Neural cell (in vitro differentiated cells): ENCODE measurements at regions not wholly inside any gene's neighbourhood (a gene's known extent, or its start where the extent isn't known, plus 50 kb on each side); places are given as distances from the start of the nearest gene placed in this dataset.

Experiments
- H2AFZ ChIP-seq: fragments of 200-600, 300-800 bp; sonication (generic), shearing (Covaris generic); 2 replicates; pipeline ENCODE4 v1.6.0; 2014; ENCODE audit warnings: low read depth, mild to moderate bottlenecking, antibody characterized with exemption, low read length, moderate library complexity
- H3F3A ChIP-seq: fragments of 200-600 bp; shearing (Covaris generic); 2 replicates; pipeline ENCODE4 v1.6.1; 2016; ENCODE audit warnings: mild to moderate bottlenecking, moderate library complexity, mixed read lengths, antibody characterized with exemption, low read length; ENCODE audit not compliant: insufficient read depth, poor library complexity, severe bottlenecking
- H3K27ac ChIP-seq: fragments of 200-600, 300-800 bp; sonication (generic), shearing (Covaris generic); 2 replicates; pipeline ENCODE4 v1.5.1; 2014; ENCODE audit warnings: mild to moderate bottlenecking, low read length, moderate library complexity
- H3K27me3 ChIP-seq: fragments of 300-800, 200-600 bp; sonication (generic), shearing (Covaris generic); 2 replicates; pipeline ENCODE4 v1.6.0; 2014; ENCODE audit warnings: mild to moderate bottlenecking, low read depth, low read length, moderate library complexity; ENCODE audit not compliant: insufficient read depth
- H3K36me3 ChIP-seq: fragments of 300-800, 200-600 bp; sonication (generic), shearing (Covaris generic); 2 replicates; pipeline ENCODE4 v1.5.1; 2014; ENCODE audit warnings: mild to moderate bottlenecking, antibody characterized with exemption, low read length, moderate library complexity; ENCODE audit not compliant: insufficient read depth
- H3K4me2 ChIP-seq: fragments of 300-800, 200-600 bp; sonication (generic), shearing (Covaris generic); 2 replicates; pipeline ENCODE4 v1.6.0; 2014; ENCODE audit warnings: mild to moderate bottlenecking, low read length
- H3K4me3 ChIP-seq: fragments of 300-800, 200-600 bp; sonication (generic), shearing (Covaris generic); 2 replicates; pipeline ENCODE4 v1.5.1; 2014; ENCODE audit warnings: mild to moderate bottlenecking, low read length, moderate library complexity
- H3K79me2 ChIP-seq: fragments of 200-600 bp; shearing (Covaris generic); replicated peaks from 2 replicates; pipeline ENCODE4 v1.6.0; 2014; ENCODE audit warnings: mild to moderate bottlenecking, low read length, moderate library complexity; ENCODE audit not compliant: insufficient read depth
- H3K9ac ChIP-seq: fragments of 300-800, 200-600 bp; sonication (generic), shearing (Covaris generic); 2 replicates; pipeline ENCODE4 v1.6.1; 2016; ENCODE audit warnings: mild to moderate bottlenecking, low read length, mixed read lengths
- H3K9me2 ChIP-seq: fragments of 200-600 bp; shearing (Covaris generic); 2 replicates; pipeline ENCODE4 v1.6.1; 2016; ENCODE audit warnings: mild to moderate bottlenecking, low read length, mixed read lengths; ENCODE audit not compliant: insufficient read depth
- H3K9me3 ChIP-seq: fragments of 200-600, 300-800 bp; sonication (generic), shearing (Covaris generic); 2 replicates; pipeline ENCODE4 v1.6.1; 2016; ENCODE audit warnings: mild to moderate bottlenecking, mixed run types, low read length, moderate library complexity, mixed read lengths
- H4K20me1 ChIP-seq: fragments of 200-600 bp; shearing (Covaris generic); 2 replicates; pipeline ENCODE4 v1.6.1; 2016; ENCODE audit warnings: mild to moderate bottlenecking, mixed run types; ENCODE audit not compliant: insufficient read depth
- EP300 ChIP-seq: fragments of 450-650 bp; conservative IDR thresholded peaks from 2 replicates; pipeline ENCODE4 v1.6.1; 2014; ENCODE audit warnings: antibody characterized with exemption, mild to moderate bottlenecking, moderate library complexity; ENCODE audit not compliant: poor library complexity, severe bottlenecking
- EZH2 ChIP-seq: fragments of 200-600, 300-800 bp; shearing (Covaris generic), sonication (generic); IDR thresholded peaks from 2 replicates; pipeline ENCODE4 v1.6.1; 2014; ENCODE audit warnings: antibody characterized with exemption, low read length, borderline replicate concordance, mild to moderate bottlenecking; ENCODE audit not compliant: insufficient read depth, poor library complexity, severe bottlenecking
- MXI1 ChIP-seq: fragments of 450-650 bp; conservative IDR thresholded peaks from 2 replicates; pipeline ENCODE4 v1.6.1; 2014; ENCODE audit warnings: antibody characterized with exemption, mild to moderate bottlenecking; ENCODE audit not compliant: poor library complexity, severe bottlenecking
- POLR2AphosphoS5 ChIP-seq: IDR thresholded peaks from 2 replicates; pipeline ENCODE4 v1.6.1; 2012
- RAD21 ChIP-seq: fragments of 450-650 bp; conservative IDR thresholded peaks from 2 replicates; pipeline ENCODE4 v1.6.1; 2014; ENCODE audit warnings: antibody characterized with exemption, mild to moderate bottlenecking, moderate library complexity
- SMC3 ChIP-seq: fragments of 450-650 bp; conservative IDR thresholded peaks from 2 replicates; pipeline ENCODE4 v1.6.1; 2014; ENCODE audit warnings: antibody characterized with exemption, mild to moderate bottlenecking, moderate library complexity; ENCODE audit not compliant: poor library complexity
- TAF1 ChIP-seq: IDR thresholded peaks from 2 replicates; pipeline ENCODE4 v1.6.1; 2012; ENCODE audit warnings: low read depth
- TF ChIP-seq, protein P1 (sequence below): IDR thresholded peaks from 2 replicates; pipeline ENCODE4 v1.6.1; 2012; ENCODE audit warnings: borderline replicate concordance
- TF ChIP-seq, protein P2 (sequence below): fragments of 450-650 bp; IDR thresholded peaks from 2 replicates; pipeline ENCODE4 v1.5.1; 2014; ENCODE audit warnings: antibody characterized with exemption, mild to moderate bottlenecking, moderate library complexity; ENCODE audit not compliant: poor library complexity, severe bottlenecking

DNA sequence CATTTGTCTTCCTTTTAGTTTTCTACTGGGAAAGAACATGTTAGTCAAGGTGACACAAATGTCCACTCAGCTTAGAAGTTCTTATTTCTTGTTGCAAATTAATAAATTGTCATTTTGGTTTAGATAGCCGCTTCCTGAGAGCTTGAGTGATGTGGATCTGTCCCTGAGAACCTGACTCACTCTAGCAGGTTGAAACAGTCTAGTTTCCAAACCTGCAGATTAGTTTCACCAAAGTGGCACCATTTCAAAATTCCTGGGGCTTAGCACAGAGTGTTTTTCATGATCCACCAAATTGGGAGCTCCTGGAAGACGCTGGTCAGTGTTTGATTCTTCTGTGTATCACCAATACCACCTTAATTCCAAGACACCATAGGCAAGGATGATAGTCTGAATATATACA is 119.4 kb upstream of the TSC22D1 start:
- Histone ChIP-seq H3K9me2 (no peaks in the 10 kb centered on the region), H3K79me2 (no peaks in the 10 kb centered on the region), H2AFZ (no peak overlapping the region), H4K20me1 (no peaks in the 10 kb centered on the region), H3K27ac (no peak overlapping the region), H3K4me3 (no peak overlapping the region), H3K36me3 (no peaks in the 10 kb centered on the region), H3K9ac (no peak overlapping the region), H3K9me3 (no peaks in the 10 kb centered on the region), H3K4me2 (no peak overlapping the region), H3K27me3 (no peaks in the 10 kb centered on the region), H3F3A (no peaks in the 10 kb centered on the region)
- TF ChIP-seq RAD21 = no peak
- TF ChIP-seq POLR2AphosphoS5 = no peak
- TF ChIP-seq MXI1 = no peak
- TF ChIP-seq, protein P1, sequence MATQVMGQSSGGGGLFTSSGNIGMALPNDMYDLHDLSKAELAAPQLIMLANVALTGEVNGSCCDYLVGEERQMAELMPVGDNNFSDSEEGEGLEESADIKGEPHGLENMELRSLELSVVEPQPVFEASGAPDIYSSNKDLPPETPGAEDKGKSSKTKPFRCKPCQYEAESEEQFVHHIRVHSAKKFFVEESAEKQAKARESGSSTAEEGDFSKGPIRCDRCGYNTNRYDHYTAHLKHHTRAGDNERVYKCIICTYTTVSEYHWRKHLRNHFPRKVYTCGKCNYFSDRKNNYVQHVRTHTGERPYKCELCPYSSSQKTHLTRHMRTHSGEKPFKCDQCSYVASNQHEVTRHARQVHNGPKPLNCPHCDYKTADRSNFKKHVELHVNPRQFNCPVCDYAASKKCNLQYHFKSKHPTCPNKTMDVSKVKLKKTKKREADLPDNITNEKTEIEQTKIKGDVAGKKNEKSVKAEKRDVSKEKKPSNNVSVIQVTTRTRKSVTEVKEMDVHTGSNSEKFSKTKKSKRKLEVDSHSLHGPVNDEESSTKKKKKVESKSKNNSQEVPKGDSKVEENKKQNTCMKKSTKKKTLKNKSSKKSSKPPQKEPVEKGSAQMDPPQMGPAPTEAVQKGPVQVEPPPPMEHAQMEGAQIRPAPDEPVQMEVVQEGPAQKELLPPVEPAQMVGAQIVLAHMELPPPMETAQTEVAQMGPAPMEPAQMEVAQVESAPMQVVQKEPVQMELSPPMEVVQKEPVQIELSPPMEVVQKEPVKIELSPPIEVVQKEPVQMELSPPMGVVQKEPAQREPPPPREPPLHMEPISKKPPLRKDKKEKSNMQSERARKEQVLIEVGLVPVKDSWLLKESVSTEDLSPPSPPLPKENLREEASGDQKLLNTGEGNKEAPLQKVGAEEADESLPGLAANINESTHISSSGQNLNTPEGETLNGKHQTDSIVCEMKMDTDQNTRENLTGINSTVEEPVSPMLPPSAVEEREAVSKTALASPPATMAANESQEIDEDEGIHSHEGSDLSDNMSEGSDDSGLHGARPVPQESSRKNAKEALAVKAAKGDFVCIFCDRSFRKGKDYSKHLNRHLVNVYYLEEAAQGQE = no peak
- TF ChIP-seq TAF1 = no peak
- TF ChIP-seq, protein P2, sequence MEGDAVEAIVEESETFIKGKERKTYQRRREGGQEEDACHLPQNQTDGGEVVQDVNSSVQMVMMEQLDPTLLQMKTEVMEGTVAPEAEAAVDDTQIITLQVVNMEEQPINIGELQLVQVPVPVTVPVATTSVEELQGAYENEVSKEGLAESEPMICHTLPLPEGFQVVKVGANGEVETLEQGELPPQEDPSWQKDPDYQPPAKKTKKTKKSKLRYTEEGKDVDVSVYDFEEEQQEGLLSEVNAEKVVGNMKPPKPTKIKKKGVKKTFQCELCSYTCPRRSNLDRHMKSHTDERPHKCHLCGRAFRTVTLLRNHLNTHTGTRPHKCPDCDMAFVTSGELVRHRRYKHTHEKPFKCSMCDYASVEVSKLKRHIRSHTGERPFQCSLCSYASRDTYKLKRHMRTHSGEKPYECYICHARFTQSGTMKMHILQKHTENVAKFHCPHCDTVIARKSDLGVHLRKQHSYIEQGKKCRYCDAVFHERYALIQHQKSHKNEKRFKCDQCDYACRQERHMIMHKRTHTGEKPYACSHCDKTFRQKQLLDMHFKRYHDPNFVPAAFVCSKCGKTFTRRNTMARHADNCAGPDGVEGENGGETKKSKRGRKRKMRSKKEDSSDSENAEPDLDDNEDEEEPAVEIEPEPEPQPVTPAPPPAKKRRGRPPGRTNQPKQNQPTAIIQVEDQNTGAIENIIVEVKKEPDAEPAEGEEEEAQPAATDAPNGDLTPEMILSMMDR = no peak
- no peak for TF ChIP-seq EZH2
- TF ChIP-seq EP300 = no peak
- no peak for TF ChIP-seq SMC3

DNA sequence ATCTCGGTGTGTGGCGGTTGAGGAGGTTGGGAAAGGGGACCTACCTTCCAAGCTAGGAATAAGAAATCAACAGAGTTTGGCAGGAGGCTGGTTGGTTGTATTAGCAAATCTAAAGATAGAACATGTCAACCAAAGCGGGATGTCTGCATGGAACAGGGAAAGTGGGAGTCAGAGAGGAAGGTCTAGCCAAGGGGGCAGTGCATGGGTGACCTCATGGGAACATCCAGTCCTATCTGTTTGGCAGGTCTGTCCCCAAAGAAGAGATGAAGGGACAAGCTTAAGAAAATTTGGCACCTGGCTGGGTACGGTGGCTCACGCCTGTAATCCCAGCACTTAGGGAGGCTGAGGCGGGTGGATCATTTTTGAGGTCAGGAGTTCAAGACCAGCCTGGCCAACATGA is 118.7 kb upstream of the TSC22D1 start:
- H3K9me2 ChIP-seq = no peaks in the 10 kb centered on the region
- TF ChIP-seq, protein P1 = no peak
- no peak for TF ChIP-seq EP300
- TF ChIP-seq SMC3 = no peak
- TF ChIP-seq, protein P2 = no peak
- no peak for TF ChIP-seq EZH2
- no peak for TF ChIP-seq TAF1
- no peak for TF ChIP-seq MXI1
- TF ChIP-seq POLR2AphosphoS5 = no peak
- no peak for TF ChIP-seq RAD21
- H3K9ac ChIP-seq = no peak overlapping the region
- H3K9me3 ChIP-seq = no peaks in the 10 kb centered on the region
- no peaks in the 10 kb centered on the region for H4K20me1 ChIP-seq
- H3K4me2 ChIP-seq = no peak overlapping the region
- H3K36me3 ChIP-seq = no peaks in the 10 kb centered on the region
- H3K79me2 ChIP-seq = no peaks in the 10 kb centered on the region
- no peak overlapping the region for H2AFZ ChIP-seq
- H3K27me3 ChIP-seq = no peaks in the 10 kb centered on the region
- no peak overlapping the region for H3K27ac ChIP-seq
- no peaks in the 10 kb centered on the region for H3F3A ChIP-seq
- no peak overlapping the region for H3K4me3 ChIP-seq
